Anterior cingulate cortex (tissue), 58 donors: ENCODE measurements at regions not wholly inside any gene's neighbourhood (a gene's known extent, or its start where the extent isn't known, plus 50 kb on each side); places are given as distances from the start of the nearest gene placed in this dataset.

Experiments
- DNase-seq, 58 donors: peaks; one replicate each; lab custom pipeline; 2025; lab: John Stamatoyannopoulos, UW

GRCh38 chr3:117928836-117929235 lies 1105.8 kb downstream of the IGSF11 start:
- no peak for DNase-seq

- DNase-seq, result no peak
Observed at GRCh38 chr3:117932441-117932840, 1102.2 kb downstream of the IGSF11 start.

GRCh38 chr3:117936159-117936558 lies 1098.5 kb downstream of the IGSF11 start:
- no peak for DNase-seq

- DNase-seq, result no peak
Observed at GRCh38 chr3:117938974-117939373, 1095.7 kb downstream of the IGSF11 start.

- DNase-seq, result peak in 12 of 58 donors; percentile 1 to 48 (median 14)
Observed at GRCh38 chr3:117939425-117940027, 1095.1 kb downstream of the IGSF11 start.

- no peak for DNase-seq
Observed at GRCh38 chr3:117941015-117941414, 1093.6 kb downstream of the IGSF11 start.

GRCh38 chr3:117941756-117942155 lies 1092.9 kb downstream of the IGSF11 start:
- DNase-seq, result no peak

- DNase-seq, result no peak
Observed at GRCh38 chr3:117954131-117954530, 1080.5 kb downstream of the IGSF11 start.

GRCh38 chr3:117955196-117955595 lies 1079.5 kb downstream of the IGSF11 start:
- DNase-seq, result no peak

GRCh38 chr3:117958027-117958426 lies 1076.6 kb downstream of the IGSF11 start:
- no peak for DNase-seq

GRCh38 chr3:117962750-117963149 lies 1071.9 kb downstream of the IGSF11 start:
- no peak for DNase-seq

- no peak for DNase-seq
Observed at GRCh38 chr3:117963858-117964257, 1070.8 kb downstream of the IGSF11 start.

GRCh38 chr3:117964814-117965213 lies 1069.8 kb downstream of the IGSF11 start:
- DNase-seq, result no peak

- no peak for DNase-seq
Observed at GRCh38 chr3:117977504-117978228, 1057.0 kb downstream of the IGSF11 start.

- DNase-seq, result no peak
Observed at GRCh38 chr3:117979466-117979865, 1055.2 kb downstream of the IGSF11 start.

- DNase-seq, result no peak
Observed at GRCh38 chr3:117987256-117987655, 1047.4 kb downstream of the IGSF11 start.

- DNase-seq, result no peak
Observed at GRCh38 chr3:117989982-117990381, 1044.7 kb downstream of the IGSF11 start.

- no peak for DNase-seq
Observed at GRCh38 chr3:117990627-117991026, 1044.0 kb downstream of the IGSF11 start.

- DNase-seq, result no peak
Observed at GRCh38 chr3:117995842-117996437, 1038.7 kb downstream of the IGSF11 start.

GRCh38 chr3:117997201-117998049 lies 1037.2 kb downstream of the IGSF11 start:
- peak; percentile 34 to 89 (median 78) for DNase-seq

- DNase-seq, result peak in 4 of 58 donors; percentile 1 to 11 (median 4)
Observed at GRCh38 chr3:117998071-117998470, 1036.6 kb downstream of the IGSF11 start.
